ENCODE measurements at regions not wholly inside any gene's neighbourhood (a gene's known extent, or its start where the extent isn't known, plus 50 kb on each side); places are given as distances from the start of the nearest gene placed in this dataset.

GRCh38 chr4:10225096-10225495 lies 108.5 kb upstream of the WDR1 start:
- TF ChIP-seq POLR2A (IDR thresholded peaks at IDR 0.05) (no peak), EP300 (IDR thresholded peaks at IDR 0.05) (no peak), POLR2AphosphoS5 (IDR thresholded peaks at IDR 0.05) (no peak)
- TF ChIP-seq, protein P1, sequence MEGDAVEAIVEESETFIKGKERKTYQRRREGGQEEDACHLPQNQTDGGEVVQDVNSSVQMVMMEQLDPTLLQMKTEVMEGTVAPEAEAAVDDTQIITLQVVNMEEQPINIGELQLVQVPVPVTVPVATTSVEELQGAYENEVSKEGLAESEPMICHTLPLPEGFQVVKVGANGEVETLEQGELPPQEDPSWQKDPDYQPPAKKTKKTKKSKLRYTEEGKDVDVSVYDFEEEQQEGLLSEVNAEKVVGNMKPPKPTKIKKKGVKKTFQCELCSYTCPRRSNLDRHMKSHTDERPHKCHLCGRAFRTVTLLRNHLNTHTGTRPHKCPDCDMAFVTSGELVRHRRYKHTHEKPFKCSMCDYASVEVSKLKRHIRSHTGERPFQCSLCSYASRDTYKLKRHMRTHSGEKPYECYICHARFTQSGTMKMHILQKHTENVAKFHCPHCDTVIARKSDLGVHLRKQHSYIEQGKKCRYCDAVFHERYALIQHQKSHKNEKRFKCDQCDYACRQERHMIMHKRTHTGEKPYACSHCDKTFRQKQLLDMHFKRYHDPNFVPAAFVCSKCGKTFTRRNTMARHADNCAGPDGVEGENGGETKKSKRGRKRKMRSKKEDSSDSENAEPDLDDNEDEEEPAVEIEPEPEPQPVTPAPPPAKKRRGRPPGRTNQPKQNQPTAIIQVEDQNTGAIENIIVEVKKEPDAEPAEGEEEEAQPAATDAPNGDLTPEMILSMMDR (IDR thresholded peaks at IDR 0.05): no peak
